ENCODE measurements at regions not wholly inside any gene's neighbourhood (a gene's known extent, or its start where the extent isn't known, plus 50 kb on each side); places are given as distances from the start of the nearest gene placed in this dataset.

DNA sequence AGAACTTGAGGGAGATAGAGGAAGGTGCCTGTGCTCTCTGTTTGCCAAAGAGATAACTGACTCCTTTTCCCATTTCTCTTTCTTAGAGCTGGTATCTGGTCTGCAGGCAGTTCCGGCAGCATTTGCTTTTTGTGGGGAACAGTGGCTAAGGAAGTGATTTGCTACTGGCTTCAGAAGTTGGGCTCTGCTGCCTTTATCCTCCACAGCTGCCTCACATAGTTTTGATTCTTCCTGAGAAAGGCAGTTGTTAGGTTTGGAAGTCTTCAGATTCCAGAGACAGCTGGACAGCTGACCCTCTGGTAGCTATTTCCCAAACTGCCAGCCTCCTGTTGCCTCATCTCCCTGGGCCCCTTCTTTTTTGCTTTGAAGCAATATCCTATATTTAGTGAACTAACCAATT, 62.6 kb upstream of the MACF1 start:
- DNase-seq = no peak

DNA sequence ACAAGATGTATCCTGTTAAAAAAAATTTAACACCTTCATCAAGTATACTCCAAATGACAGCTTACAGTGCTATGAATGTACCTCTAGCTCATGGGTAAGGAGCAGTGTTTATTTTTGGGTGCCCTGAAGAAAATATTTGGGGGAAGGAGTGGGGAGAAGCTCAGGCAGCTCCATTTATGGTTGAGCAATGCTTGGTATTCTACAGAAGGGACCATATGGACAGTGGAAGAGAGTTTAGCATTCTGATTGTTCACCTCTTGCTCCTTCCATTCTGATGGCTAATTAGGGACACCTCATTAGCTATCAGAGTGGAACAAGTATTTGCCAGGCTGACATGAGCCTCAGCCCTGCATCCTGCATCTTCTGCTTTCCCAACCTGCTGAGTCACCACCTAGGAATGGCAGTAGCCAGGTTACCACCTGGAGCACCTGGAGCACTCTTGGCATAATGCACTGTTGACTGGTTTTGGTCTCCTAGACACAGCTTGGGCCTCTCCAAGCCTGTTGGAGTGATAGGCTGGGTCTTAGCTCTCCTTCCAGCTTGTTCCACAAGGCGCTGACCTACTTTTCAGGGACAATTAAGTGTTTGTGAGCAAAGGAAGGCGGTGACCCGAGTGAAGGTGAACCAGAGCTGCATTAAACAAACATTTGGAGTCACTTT, 62.0 kb upstream of the MACF1 start:
- no peak for DNase-seq

GRCh38 chr1:39144924-39145323, 59.6 kb upstream of the MACF1 start:
- no peak for DNase-seq

- no peak for DNase-seq
Measured at GRCh38 chr1:39145331-39145965, 59.0 kb upstream of the MACF1 start.

DNA sequence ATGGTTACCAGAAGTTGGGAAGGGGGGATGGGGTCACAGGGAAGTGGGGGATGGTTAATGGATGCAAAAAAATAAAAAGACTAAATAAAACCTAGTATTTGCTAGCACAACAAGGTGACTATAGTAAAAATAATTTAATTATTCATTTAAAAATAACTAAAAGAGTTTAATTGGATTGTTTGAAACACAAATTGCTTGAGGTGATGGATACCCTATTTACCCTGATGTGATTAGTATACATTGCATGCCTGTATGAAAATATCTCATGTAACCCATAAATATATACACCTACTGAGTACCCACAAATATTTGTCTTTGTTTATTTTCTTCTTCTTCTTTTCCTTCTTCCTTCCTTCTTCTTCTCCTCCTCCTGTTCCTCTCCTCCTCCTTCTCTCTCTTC, 57.8 kb upstream of the MACF1 start:
- no peak for DNase-seq

DNA sequence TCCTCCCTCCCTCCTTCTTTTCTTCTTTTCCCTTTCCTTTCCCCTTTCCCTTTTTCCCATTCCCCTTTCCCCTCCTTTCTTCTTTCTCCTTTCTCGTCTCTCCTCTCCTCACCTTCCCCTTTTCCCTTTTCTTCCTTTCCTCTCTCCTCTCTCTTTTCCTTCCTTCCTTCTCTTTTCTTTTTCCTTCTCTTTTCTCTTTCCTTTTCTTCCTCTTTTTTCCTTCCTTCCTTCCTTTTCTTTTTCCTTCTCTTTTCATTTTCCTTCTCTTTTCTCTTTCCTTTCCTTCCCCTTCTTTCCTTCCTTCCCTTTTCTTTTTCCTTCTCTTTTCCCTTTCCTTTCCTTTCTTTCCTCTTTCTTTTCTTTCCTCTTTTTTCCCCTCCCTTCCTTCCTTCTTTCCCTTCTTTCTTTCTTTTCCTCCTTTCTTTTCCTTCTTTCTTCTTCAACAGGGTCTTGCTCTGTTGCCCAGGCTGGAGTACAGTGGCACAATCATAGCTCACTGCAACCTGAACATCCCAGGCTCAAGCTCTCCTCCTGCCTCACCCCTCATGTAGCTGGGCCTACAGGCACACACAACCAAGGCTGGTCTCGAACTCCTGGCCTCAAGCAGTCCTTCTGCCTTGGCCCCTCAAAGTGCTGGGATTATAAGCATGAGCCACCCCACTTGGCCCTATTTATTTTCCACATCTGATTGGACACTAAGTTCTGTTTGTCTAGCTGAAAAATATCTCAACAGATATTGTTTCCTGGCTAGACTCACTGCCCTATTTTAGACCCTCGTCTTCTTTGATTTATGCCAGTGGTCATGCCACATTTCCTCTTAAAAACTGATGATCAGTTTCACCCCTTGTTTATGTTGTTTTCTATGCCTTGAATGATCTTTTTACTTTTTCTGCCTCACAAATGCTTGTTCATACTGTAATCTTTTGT, 57.1 kb upstream of the MACF1 start:
- DNase-seq = no peak

DNA sequence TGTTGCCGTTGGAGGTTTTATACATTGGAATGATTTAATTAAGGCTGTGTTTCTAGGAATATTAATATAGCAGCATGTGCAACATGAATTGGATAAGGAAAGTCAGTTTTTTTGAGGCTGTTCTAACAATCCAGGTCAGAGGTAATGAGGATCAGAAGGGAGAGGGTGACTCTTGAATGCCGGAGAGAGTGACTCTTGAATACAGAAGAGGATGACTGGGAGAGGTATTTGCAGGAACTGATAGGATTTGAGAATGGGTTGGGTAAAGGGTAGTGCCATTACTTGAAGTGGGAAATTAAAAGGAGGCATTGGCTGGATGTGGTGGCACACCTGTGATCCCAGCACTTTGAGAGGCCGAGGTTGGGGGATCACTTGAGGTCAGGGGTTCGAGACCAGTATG, 55.6 kb upstream of the MACF1 start:
- no peak for DNase-seq

DNA sequence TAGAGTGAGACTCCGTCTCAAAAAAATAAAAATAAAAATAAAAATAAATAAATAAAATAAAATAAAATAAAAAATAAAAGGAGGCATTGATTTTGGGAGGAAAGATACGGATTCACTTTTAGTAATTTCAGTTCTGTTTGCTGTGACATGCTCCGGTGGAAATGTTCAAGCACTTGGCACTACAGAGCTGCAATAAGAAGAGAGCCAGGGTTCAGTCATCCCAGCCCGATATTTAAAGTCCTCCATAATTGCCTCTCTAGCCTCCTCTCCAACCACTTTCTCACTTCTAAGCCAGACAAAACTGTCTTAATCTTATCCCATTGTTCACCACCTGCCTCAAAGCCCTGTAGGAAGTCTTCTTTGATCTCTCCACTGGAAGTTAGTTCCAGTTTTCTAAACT, 55.0 kb upstream of the MACF1 start:
- DNase-seq = no peak

- no peak for DNase-seq
Measured at GRCh38 chr1:39150779-39151178, 53.7 kb upstream of the MACF1 start.

DNA sequence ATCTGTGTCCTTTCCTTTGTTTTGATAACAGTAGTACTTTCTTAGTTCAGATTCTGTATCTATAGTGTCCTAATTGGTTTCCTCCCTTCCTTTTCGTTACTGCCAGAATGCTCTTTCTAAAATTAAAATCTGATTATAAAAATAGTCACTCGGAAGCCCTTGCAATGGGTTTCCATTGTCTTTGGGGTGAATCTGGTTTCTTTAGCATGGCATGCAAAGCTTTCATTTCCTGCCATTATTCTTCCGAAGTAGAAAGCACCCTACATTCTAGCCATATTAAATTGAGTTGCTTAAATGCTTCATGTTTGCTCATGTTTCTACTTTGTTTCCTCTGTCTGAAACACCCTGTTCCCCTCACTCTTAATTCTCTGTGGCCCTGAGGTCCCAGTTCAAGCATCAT, 53.2 kb upstream of the MACF1 start:
- DNase-seq = no peak

GRCh38 chr1:39152923-39153322, 51.6 kb upstream of the MACF1 start:
- no peak for DNase-seq

DNA sequence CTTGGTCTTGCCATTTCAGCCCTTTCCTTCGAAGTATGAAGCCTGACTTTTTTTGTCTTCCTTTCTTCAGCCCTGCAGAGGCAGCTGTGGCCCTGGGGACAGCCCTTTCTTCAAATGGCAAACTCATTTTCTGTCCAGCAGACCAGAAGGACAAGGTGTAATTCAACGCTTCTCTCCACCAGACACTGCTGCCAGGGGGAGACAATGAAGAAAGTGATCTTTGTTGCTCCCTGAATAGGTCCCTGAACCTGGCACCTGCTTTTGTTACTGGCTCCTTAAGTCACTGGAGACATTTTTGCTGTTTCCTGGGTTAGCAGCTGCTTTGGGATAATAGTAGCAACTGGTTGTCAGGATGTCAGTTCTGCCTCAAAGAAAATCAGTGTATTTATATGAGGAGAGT, 50.8 kb upstream of the MACF1 start:
- no peak for DNase-seq

DNA sequence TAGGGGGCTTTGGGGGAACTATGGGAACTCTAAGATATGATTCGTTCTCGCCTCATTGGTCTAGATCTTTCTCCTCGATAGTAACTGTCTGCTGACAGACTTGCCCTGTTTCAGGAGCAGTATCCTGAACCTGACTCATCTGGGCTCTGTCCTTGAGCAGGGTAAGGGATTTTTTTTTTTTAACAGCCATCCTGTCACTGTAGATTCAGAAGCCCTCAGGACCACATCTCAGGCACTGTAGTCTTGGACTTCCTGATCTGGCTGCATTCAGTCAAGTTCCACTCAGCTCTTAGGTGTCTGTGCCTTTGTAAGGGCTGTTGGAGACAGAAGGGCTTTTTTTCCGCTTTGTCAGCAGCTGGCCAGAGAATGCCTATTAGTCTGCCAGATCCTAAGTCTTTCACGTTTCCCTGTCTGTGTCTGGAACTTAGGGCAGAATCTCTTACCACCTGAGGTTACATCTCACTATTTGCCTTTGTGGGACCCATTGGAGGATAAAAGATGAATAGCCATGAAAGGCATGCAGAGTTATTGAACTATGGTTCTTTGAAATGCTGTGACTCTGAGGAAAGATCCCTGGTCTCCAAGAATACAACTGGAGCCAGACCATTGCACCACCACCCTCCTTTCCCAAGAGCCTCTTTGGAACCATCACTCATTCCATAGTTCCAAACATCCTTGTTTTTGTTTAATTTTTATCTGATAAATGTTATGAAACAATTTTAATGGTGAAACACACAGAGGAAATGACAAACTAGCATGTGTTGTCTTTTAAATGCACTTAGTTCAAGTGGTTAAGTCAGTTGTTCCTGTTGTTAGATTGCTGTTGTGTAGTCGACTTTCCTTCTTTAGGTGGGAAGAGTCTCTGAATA, 49.7 kb upstream of the MACF1 start:
- no peak for DNase-seq
